Activated effector memory CD4-positive, alpha-beta T cell treated with anti-CD3 and anti-CD28 coated beads, Interleukin-2, amount 50 U/mL, for 16 hours (primary cell): ENCODE measurements at regions not wholly inside any gene's neighbourhood (a gene's known extent, or its start where the extent isn't known, plus 50 kb on each side); places are given as distances from the start of the nearest gene placed in this dataset.

Experiments
- DNase-seq: peaks from one replicate; pipeline ENCODE4 v3.0.0-alpha.2; 2020

GRCh38 chr10:47078393-47079203 lies 167.4 kb downstream of the PTPN20 start:
- DNase-seq = no peak

DNA sequence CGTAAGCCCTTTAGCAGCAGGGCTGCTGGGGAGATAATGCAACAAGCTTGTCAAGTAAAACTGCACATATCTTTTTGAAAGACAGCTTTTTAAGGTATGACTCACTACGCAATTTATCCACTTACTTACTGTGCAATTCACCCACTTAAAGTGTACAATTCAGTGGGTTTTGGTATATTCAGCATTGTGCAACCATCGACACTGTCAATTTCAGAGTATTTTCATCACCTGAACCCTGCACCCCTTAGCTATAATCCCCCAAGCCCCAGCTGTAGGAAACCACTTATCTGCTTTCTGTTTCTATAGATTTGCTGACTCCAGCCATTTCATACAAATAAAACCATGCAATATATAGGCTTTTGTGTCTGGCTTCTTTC lies 168.0 kb downstream of the PTPN20 start:
- no peak for DNase-seq

- no peak for DNase-seq
Observed at GRCh38 chr10:47081264-47081663, 170.0 kb downstream of the PTPN20 start.

DNA sequence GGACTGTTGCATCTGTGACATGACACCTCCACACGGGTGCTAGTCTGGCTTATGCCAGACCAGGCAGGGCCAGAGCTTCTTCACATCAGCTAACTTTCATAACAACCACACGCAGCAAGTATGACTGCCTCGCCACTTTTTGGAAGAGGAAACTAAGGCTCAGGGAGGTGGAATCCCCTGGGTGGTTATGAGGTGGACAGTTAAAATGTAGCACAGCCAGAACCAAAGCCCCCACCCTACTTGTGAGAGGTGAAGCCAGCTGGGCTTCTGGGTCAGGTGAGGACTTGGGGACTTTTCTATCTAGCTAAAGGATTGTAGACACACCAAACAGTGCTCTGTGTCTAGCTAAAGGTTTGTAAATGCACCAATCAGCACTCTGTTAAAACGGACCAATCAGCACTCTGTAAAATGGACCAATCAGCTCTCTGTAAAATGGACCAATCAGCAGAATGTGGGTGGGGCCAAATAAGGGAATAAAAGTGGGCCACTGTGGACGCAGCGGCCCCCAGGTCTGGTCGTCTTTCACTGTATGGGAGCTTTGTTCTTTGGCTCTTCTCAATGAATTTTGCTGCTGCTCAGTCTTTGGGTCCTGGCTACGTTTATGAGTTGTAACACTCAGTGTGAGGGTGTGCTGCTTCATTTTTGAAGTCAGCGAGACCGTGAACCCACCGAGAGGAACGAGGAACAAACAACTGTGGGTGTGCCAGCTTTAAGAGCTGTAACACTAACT lies 171.0 kb downstream of the PTPN20 start:
- DNase-seq = no peak

GRCh38 chr10:47087667-47088066 lies 176.4 kb downstream of the PTPN20 start:
- no peak for DNase-seq

DNA sequence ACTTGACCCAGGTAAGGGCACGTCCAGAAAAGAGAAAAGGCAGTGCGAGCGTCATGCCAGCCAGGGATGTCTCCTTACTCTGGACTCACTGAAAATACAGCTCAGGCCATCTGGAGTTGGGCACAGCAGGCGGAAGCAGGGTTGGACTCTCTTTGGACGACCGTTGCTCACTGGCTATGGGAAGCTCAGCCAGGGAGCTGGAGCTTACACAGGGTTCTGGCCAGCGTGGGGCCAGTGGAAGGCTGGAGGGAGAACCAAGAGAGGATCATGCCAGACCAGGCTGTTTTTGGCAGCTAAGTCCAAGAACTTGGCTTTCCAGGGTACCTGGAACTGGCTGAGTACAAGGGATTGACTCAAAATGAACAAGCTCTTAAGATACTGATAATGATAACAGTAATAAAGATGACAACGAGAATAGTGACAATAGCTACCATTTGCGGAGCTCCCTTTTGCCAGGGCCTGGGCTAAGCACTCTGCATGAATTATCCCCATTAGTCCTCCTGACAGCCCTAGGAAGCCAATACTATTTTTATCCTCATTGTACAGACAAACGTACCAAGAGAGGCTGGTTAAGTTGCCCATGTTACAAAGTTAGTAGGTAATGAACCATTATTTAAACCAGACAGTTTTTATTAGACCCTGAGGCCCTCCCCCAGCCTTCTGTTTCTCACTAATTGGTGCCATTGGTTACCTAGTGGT lies 177.6 kb downstream of the PTPN20 start:
- no peak for DNase-seq

GRCh38 chr10:47090042-47090441 lies 178.8 kb downstream of the PTPN20 start:
- no peak for DNase-seq

GRCh38 chr10:47090903-47091302 lies 179.7 kb downstream of the PTPN20 start:
- no peak for DNase-seq

DNA sequence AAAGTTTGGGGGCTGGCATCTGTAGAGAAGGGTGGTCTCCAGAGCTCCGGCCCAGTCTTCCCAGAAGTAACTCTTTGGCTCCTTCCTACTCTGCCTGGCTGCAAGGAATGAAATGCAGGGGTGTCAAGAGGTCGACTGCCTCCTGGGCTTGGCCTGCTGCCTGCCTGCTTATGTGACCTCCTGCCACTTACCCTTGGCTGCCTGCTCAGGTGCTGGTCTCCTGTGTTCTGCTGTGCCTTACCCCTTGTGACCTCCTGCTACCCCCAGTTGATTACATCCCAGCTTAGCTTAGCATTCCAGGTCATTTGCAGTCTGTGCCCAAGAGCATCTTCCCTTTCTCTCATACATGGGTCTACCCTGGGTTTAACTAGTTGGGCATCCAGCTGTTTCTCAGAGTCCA lies 180.2 kb downstream of the PTPN20 start:
- no peak for DNase-seq

- no peak for DNase-seq
Observed at GRCh38 chr10:47092376-47092775, 181.1 kb downstream of the PTPN20 start.

GRCh38 chr10:47092831-47093230 lies 181.6 kb downstream of the PTPN20 start:
- DNase-seq = no peak

GRCh38 chr10:47094126-47094525 lies 182.9 kb downstream of the PTPN20 start:
- DNase-seq = no peak

DNA sequence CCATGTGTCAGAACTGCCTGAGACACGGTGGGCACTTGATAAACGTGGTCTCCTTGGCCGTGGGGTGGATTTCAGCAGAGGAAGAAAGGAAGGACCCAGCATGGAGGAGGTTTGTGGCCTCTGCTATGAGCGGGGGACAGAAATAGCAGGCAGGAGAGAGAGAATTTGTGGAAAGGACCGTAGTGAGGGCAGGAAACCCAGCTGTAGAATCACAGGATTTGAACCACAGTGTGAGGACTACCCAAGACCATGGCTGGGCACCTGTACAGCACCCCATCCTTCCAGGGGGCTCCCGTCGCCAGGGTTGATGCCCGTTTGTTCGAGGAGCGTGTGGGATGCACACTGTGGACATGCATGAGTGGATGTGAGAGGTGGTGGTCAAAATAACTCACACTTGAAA lies 183.4 kb downstream of the PTPN20 start:
- DNase-seq = no peak

GRCh38 chr10:47095211-47095610 lies 184.0 kb downstream of the PTPN20 start:
- no peak for DNase-seq

DNA sequence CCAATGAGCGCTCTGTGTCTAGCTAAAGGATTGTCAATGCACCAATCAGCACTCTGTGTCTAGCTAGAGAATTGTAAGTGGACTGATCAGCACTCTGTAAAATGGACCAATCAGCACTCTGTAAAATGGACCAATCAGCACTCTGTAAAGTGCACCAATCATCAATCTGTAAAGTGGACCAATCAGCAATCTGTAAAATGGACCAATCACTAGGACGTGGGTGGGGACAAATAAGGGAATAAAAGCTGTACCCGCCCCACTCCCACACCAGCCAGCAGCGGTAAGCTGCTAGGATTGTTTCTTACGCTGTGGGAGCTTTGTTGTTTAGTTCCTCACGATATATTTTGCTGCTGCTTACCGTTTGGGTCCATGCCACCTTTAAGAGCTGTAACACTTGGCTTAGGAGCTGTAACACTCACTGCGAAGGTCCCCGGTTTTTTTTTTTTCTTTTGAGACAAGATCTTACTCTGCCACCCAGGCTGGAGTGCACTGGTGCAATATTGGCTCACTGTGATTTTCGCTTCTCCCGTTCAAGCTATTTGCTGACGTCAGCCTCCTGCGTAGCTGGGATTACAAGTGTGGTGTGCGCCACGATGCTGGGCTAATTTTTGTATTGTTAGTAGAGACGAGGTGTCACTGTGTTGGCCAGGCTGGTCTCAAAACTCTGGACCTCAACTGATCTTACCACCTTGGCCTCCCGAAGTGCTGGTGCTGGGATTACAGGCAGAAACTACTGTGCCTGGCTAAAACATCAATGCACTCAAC lies 184.8 kb downstream of the PTPN20 start:
- no peak for DNase-seq

GRCh38 chr10:47098238-47098637 lies 187.0 kb downstream of the PTPN20 start:
- no peak for DNase-seq

GRCh38 chr10:47098964-47099363 lies 187.7 kb downstream of the PTPN20 start:
- DNase-seq = no peak

DNA sequence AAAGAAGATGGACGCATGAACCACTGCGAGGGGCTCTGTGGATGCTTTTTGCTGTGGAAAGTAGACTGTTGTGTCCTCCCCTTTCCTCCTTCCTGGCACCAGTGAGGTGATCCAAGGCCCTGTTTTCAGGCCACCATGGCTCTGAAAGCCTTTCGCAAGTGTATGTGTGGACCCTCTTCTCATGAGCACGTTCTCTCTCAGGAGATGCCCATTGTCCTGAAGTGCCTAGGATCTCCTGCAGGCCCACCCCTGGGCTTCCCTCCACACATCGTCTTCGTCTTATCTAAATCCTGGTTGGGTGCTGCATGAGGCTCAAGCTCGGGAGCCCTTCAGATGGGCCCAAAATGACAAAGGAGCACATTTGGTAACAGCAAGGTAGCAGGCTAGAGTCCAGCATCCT lies 188.2 kb downstream of the PTPN20 start:
- DNase-seq = no peak

- DNase-seq = no peak
Observed at GRCh38 chr10:47101196-47101595, 190.0 kb downstream of the PTPN20 start.

- no peak for DNase-seq
Observed at GRCh38 chr10:47101807-47102206, 190.6 kb downstream of the PTPN20 start.

- DNase-seq = no peak
Observed at GRCh38 chr10:47104151-47104605, 192.9 kb downstream of the PTPN20 start.

DNA sequence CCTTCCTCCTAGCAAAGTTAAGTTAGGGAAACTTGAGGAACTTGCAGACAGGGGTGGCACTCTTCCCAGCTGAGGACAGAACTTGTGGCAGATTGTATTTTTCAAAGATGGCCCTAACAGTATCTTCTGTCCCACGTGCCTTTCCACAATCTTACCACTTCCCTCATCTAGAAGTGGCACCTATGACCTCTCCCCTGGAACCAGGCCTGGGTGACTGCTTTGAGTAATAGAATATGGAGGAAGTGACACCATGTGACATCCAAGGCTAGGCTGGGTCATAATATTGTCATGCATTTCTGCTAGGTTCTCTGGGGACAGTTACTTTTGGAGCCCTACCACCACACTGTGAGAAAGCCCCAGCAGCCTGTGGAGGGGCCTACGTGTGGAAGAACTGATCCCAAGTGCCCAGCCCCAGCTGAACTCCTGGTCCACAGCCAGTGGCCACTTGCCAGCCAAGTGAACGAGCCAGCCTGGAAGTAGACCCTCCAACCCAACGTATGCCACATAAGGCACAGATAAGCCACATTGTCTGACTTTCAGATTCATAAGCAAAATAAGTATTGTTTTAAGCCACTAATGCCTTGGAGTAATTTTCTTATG lies 193.7 kb downstream of the PTPN20 start:
- DNase-seq = no peak
